ENCODE measurements at regions not wholly inside any gene's neighbourhood (a gene's known extent, or its start where the extent isn't known, plus 50 kb on each side); places are given as distances from the start of the nearest gene placed in this dataset.

DNA sequence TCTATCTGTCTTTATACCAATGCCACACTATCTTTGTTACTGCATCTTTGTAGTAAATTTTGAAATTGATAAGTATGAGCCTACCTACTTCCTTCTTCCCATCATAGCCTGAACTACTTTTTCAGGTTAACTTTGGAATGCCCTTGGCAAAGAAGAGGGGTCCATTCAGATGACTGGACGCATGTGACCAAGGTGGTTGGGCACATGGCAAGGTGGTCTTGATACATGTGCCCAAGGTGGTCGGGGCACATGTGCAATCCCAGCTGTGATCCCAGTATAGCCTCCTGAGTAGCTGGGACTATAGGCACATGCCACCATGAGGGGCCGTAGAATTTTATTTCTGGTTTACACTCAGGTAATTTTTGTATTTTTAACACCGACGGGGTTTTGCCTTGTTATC, 330.2 kb downstream of the GABRB3 start:
- TF ChIP-seq TCF7L2 (IDR thresholded peaks at IDR 0.05; ENCODE audit: borderline replicate concordance, low read depth, low read length): no peak
- no peak for TF ChIP-seq ZNF626 (tag by site-specific recombination; IDR thresholded peaks at IDR 0.05)
- no peak for TF ChIP-seq CTCF (tag by site-specific recombination; IDR thresholded peaks at IDR 0.05)
- no peak for TF ChIP-seq ATF2 (tag by site-specific recombination; IDR thresholded peaks at IDR 0.05; ENCODE audit: low read depth)
- TF ChIP-seq YY1 (tag by site-specific recombination; IDR thresholded peaks at IDR 0.05): no peak
- no peak for TF ChIP-seq MYNN (tag by site-specific recombination; IDR thresholded peaks at IDR 0.05; ENCODE audit: borderline replicate concordance)
- no peak for TF ChIP-seq ZNF473 (tag by site-specific recombination; IDR thresholded peaks at IDR 0.05)
- TF ChIP-seq, protein P1, sequence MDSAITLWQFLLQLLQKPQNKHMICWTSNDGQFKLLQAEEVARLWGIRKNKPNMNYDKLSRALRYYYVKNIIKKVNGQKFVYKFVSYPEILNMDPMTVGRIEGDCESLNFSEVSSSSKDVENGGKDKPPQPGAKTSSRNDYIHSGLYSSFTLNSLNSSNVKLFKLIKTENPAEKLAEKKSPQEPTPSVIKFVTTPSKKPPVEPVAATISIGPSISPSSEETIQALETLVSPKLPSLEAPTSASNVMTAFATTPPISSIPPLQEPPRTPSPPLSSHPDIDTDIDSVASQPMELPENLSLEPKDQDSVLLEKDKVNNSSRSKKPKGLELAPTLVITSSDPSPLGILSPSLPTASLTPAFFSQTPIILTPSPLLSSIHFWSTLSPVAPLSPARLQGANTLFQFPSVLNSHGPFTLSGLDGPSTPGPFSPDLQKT (IDR thresholded peaks at IDR 0.05; ENCODE audit: borderline replicate concordance, low read depth, low read length): no peak
- no peak for TF ChIP-seq EGR2 (tag by site-specific recombination; IDR thresholded peaks at IDR 0.05; ENCODE audit: low read depth)
- TF ChIP-seq ZBTB21 (tag by site-specific recombination; IDR thresholded peaks at IDR 0.05): no peak
- no peak for TF ChIP-seq GLI2 (tag by site-specific recombination; IDR thresholded peaks at IDR 0.05; ENCODE audit: borderline replicate concordance, low read depth)
- TF ChIP-seq, protein P2, sequence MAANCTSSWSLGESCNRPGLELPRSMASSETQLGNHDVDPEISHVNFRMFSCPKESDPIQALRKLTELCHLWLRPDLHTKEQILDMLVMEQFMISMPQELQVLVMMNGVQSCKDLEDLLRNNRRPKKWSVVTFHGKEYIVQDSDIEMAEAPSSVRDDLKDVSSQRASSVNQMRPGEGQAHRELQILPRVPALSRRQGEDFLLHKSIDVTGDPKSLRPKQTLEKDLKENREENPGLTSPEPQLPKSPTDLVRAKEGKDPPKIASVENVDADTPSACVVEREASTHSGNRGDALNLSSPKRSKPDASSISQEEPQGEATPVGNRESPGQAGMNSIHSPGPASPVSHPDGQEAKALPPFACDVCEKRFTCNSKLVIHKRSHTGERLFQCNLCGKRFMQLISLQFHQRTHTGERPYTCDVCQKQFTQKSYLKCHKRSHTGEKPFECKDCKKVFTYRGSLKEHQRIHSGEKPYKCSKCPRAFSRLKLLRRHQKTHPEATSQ (tag by site-specific recombination; IDR thresholded peaks at IDR 0.05): no peak

Measured in HEK293 (cell line).